HCT116 (cell line): ENCODE measurements at regions not wholly inside any gene's neighbourhood (a gene's known extent, or its start where the extent isn't known, plus 50 kb on each side); places are given as distances from the start of the nearest gene placed in this dataset.
"Not testable (repeated sequence)": the region's sequence is repeated elsewhere in the genome, so short reads cannot be mapped to it uniquely, and the experiment has no call there.

Source experiments
- ATAC-seq: fragments of 200-7000 bp; cut with Tn5 transposase; 2 replicates; pipeline ENCODE4 v1.9.1; 2020; ENCODE audit warnings: mild to moderate bottlenecking, moderate library complexity
- BruUV-seq: library from RNA; stranded (reverse); fragments of 400-500 nt; replicated peaks from 2 replicates; lab custom pipeline; 2021; lab: Mats Ljungman, UMichigan
- CTCF ChIA-PET: fragments of 300-600 bp; sonication (Branson Sonifier 250); formaldehyde crosslinking; loops from one replicate; lab custom pipeline; 2021; ENCODE audit warnings: antibody characterized with exemption; lab: Charles Lee
- POLR2A ChIA-PET: fragments of 300-600, 350-600 bp; sonication (Branson Sonifier 250); formaldehyde crosslinking; loops from one replicate; lab custom pipeline; 2021; ENCODE audit warnings: antibody characterized with exemption; lab: Charles Lee
- RAD21 ChIA-PET, 2 experiments: fragments of 300-600 bp; sonication (Branson Sonifier 250); formaldehyde crosslinking; loops; one replicate each; lab custom pipeline; 2023; ENCODE audit warnings: low total read pairs in 2 of 2; ENCODE audit not compliant: uncharacterized antibody in 2 of 2, unreplicated experiment in 2 of 2, low non-redundant PET in 1 of 2; lab: Charles Lee
- DNase-seq: peaks from one replicate; pipeline ENCODE4 v3.0.0-alpha.2; 2010; ENCODE audit warnings: low read depth, low spot score
- H2AFZ ChIP-seq: fragments of 200-600 bp; shearing (Covaris generic), sonication (generic); 2 replicates; pipeline ENCODE4 v1.6.1; 2017; ENCODE audit warnings: low read depth, mixed run types, mixed read lengths, antibody characterized with exemption, low read length; ENCODE audit not compliant: poor library complexity, severe bottlenecking
- H3K27ac ChIP-seq: 2 replicates; pipeline ENCODE4 v1.5.1; 2012; ENCODE audit warnings: low read depth, low read length
- H3K27me3 ChIP-seq: fragments of 200-600 bp; sonication (generic); 2 replicates; pipeline ENCODE4 v1.6.1; 2016; ENCODE audit warnings: mixed run types, low read length, mixed read lengths; ENCODE audit not compliant: insufficient read depth
- H3K36me3 ChIP-seq, 2 experiments: fragments of 200-500 bp in 1 of 2; fragments of 200-600 bp in 1 of 2; sonication (Bioruptor generic) in 1 of 2; sonication (generic) in 1 of 2; 2 replicates each; pipeline versions ENCODE4 v1.5.1 to v1.6.1; 2014 to 2016; ENCODE audit warnings: low read length in 2 of 2, inconsistent platforms in 1 of 2, mixed read lengths in 1 of 2, mixed run types in 1 of 2; ENCODE audit not compliant: insufficient read depth in 2 of 2, control insufficient read depth in 1 of 2
- H3K4me1 ChIP-seq, 2 experiments: fragments of 200-600 bp in 1 of 2; sonication (generic) in 1 of 2; 2 replicates each; pipeline versions ENCODE4 v1.5.1 to v1.6.1; 2012 to 2017; ENCODE audit warnings: low read length in 2 of 2, inconsistent platforms in 1 of 2, mild to moderate bottlenecking in 1 of 2, mixed read lengths in 1 of 2, mixed run types in 1 of 2, moderate library complexity in 1 of 2; ENCODE audit not compliant: insufficient read depth in 2 of 2, control insufficient read depth in 1 of 2
- H3K4me2 ChIP-seq: fragments of 200-600 bp; sonication (generic); 2 replicates; pipeline ENCODE4 v1.6.1; 2017; ENCODE audit warnings: mixed run types, low read length, mixed read lengths
- H3K4me3 ChIP-seq, 2 experiments: fragments of 200-600 bp in 1 of 2; sonication (generic) in 1 of 2; replicated peaks in 1 of 2; 2 replicates each; pipeline ENCODE4 v1.5.1; 2011 to 2016; ENCODE audit warnings: low read length in 2 of 2, control low read depth in 1 of 2, low read depth in 1 of 2, mild to moderate bottlenecking in 1 of 2, mixed read lengths in 1 of 2, mixed run types in 1 of 2
- H3K79me2 ChIP-seq: fragments of 200-600 bp; sonication (generic); 2 replicates; pipeline ENCODE4 v1.6.1; 2017; ENCODE audit warnings: mild to moderate bottlenecking, mixed run types, low read length, moderate library complexity, mixed read lengths; ENCODE audit not compliant: insufficient read depth
- H3K9ac ChIP-seq: fragments of 200-600 bp; sonication (generic); 2 replicates; pipeline ENCODE4 v1.6.1; 2016; ENCODE audit warnings: low read length, mixed read lengths
- H3K9me2 ChIP-seq: fragments of 200-600 bp; sonication (generic), shearing (Covaris generic); 2 replicates; pipeline ENCODE4 v1.6.1; 2017; ENCODE audit warnings: mixed run types, mild to moderate bottlenecking, moderate library complexity; ENCODE audit not compliant: insufficient read depth
- H3K9me3 ChIP-seq, 2 experiments: fragments of 200-500 bp in 1 of 2; fragments of 200-600 bp in 1 of 2; sonication (Bioruptor generic) in 1 of 2; sonication (generic) in 1 of 2; 2 replicates each; pipeline ENCODE4 v1.6.1; 2014 to 2017; ENCODE audit warnings: low read length in 2 of 2, mixed read lengths in 2 of 2, inconsistent platforms in 1 of 2, low read depth in 1 of 2, mild to moderate bottlenecking in 1 of 2, mixed run types in 1 of 2, moderate library complexity in 1 of 2; ENCODE audit not compliant: control insufficient read depth in 1 of 2, insufficient read depth in 1 of 2
- H4K20me1 ChIP-seq: fragments of 200-600 bp; sonication (generic), shearing (Covaris generic); 2 replicates; pipeline ENCODE4 v1.6.1; 2017; ENCODE audit warnings: mixed run types, mild to moderate bottlenecking, moderate library complexity; ENCODE audit not compliant: insufficient read depth
- CEBPB ChIP-seq: IDR thresholded peaks from 2 replicates; pipeline ENCODE4 v1.6.1; 2012; ENCODE audit warnings: low read depth
- EGR1 ChIP-seq: IDR thresholded peaks from 2 replicates; pipeline ENCODE4 v1.6.1; 2012; ENCODE audit warnings: low read depth
- ELF1 ChIP-seq: IDR thresholded peaks from 2 replicates; pipeline ENCODE4 v1.6.1; 2012; ENCODE audit warnings: low read depth, borderline replicate concordance
- EZH2 ChIP-seq: fragments of 200-600 bp; sonication (generic); IDR thresholded peaks from 2 replicates; pipeline ENCODE4 v1.6.1; 2017; ENCODE audit warnings: antibody characterized with exemption, mixed run types
- JUND ChIP-seq: IDR thresholded peaks from 2 replicates; pipeline ENCODE4 v1.6.1; 2012
- POLR2AphosphoS5 ChIP-seq: IDR thresholded peaks from 2 replicates; pipeline ENCODE4 v1.6.1; 2011; ENCODE audit warnings: mild to moderate bottlenecking, low read depth, low read length, moderate library complexity
- SIN3A ChIP-seq: IDR thresholded peaks from 2 replicates; pipeline ENCODE4 v1.6.1; 2012; ENCODE audit warnings: low read depth
- SP1 ChIP-seq: IDR thresholded peaks from 2 replicates; pipeline ENCODE4 v1.6.1; 2012; ENCODE audit warnings: low read depth
- SRF ChIP-seq: IDR thresholded peaks from 2 replicates; pipeline ENCODE4 v1.6.1; 2012; ENCODE audit warnings: low read depth
- YY1 ChIP-seq: IDR thresholded peaks from 2 replicates; pipeline ENCODE4 v1.6.1; 2011; ENCODE audit warnings: low read length, low read depth, moderate library complexity, mild to moderate bottlenecking; ENCODE audit not compliant: insufficient replicate concordance; ENCODE audit errors: extremely low read depth
- intact Hi-C: fragments of 100-400 bp; cut with micrococcal nuclease; formaldehyde crosslinking; loops from 2 replicates; pipeline ENCODE4 v1.10.0; 2022
- TF ChIP-seq, protein P1 (sequence below): IDR thresholded peaks from 2 replicates; pipeline ENCODE4 v1.6.1; 2011; ENCODE audit warnings: mild to moderate bottlenecking, low read length, moderate library complexity; ENCODE audit not compliant: insufficient replicate concordance; ENCODE audit errors: extremely low read depth
- TF ChIP-seq, protein P2 (sequence below), 3 experiments: fragments of 200-600 bp in 1 of 3; sonication (generic) in 1 of 3; IDR thresholded peaks in 2 of 3; conservative IDR thresholded peaks in 1 of 3; 2 replicates each; pipeline ENCODE4 v1.5.1; 2012 to 2017; ENCODE audit warnings: low read depth in 2 of 3, low read length in 2 of 3, antibody characterized with exemption in 1 of 3, borderline replicate concordance in 1 of 3, control low read depth in 1 of 3, mild to moderate bottlenecking in 1 of 3, mixed read lengths in 1 of 3, mixed run types in 1 of 3, moderate library complexity in 1 of 3; ENCODE audit not compliant: insufficient read depth in 1 of 3

DNA sequence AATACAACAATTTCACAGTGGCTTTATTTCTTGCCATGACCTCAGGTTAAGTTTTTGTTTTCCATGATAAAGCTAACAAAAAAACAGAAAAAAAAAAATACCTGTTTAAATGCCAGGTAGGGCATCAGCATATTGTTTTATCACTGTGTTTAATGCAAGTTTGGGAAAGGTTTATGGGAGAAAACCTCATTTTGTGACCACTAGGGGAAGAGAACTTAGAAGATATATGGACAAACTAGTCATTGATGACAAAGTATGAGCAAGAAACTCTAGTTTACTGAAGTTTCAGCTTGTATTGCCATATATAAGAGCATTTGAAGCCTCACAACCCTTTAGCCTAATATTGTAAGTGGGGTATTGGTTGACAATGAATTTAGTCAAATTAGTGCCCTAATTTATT lies 1431.4 kb upstream of the CDH18 start:
- Histone ChIP-seq H3K9me3 (peaks cover 0 to 21% of the 10 kb centered on the region in 2 experiments; a peak in 2 of 4 replicates), H4K20me1 (no peaks in the 10 kb centered on the region), H2AFZ (no peak overlapping the region), H3K4me2 (no peak overlapping the region), H3K4me1 (no peaks in the 10 kb centered on the region), H3K27ac (no peak overlapping the region), H3K9me2 (no peaks in the 10 kb centered on the region), H3K36me3 (no peaks in the 10 kb centered on the region), H3K9ac (no peak overlapping the region), H3K27me3 (no peaks in the 10 kb centered on the region), H3K79me2 (no peaks in the 10 kb centered on the region), H3K4me3 (no peak overlapping the region)
- intact Hi-C loops, result no loop called here
- ChIA-PET POLR2A (no interaction called here), CTCF (no interaction called here), RAD21 (no interaction called here)
- no peak for TF ChIP-seq SP1
- TF ChIP-seq, protein P1, sequence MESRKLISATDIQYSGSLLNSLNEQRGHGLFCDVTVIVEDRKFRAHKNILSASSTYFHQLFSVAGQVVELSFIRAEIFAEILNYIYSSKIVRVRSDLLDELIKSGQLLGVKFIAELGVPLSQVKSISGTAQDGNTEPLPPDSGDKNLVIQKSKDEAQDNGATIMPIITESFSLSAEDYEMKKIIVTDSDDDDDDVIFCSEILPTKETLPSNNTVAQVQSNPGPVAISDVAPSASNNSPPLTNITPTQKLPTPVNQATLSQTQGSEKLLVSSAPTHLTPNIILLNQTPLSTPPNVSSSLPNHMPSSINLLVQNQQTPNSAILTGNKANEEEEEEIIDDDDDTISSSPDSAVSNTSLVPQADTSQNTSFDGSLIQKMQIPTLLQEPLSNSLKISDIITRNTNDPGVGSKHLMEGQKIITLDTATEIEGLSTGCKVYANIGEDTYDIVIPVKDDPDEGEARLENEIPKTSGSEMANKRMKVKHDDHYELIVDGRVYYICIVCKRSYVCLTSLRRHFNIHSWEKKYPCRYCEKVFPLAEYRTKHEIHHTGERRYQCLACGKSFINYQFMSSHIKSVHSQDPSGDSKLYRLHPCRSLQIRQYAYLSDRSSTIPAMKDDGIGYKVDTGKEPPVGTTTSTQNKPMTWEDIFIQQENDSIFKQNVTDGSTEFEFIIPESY, result no peak
- no peak for TF ChIP-seq POLR2AphosphoS5
- no peak for TF ChIP-seq EZH2
- no peak for TF ChIP-seq JUND
- TF ChIP-seq YY1, result no peak
- TF ChIP-seq CEBPB, result no peak
- no peak for TF ChIP-seq EGR1
- no peak for TF ChIP-seq SIN3A
- TF ChIP-seq ELF1, result no peak
- TF ChIP-seq, protein P2, sequence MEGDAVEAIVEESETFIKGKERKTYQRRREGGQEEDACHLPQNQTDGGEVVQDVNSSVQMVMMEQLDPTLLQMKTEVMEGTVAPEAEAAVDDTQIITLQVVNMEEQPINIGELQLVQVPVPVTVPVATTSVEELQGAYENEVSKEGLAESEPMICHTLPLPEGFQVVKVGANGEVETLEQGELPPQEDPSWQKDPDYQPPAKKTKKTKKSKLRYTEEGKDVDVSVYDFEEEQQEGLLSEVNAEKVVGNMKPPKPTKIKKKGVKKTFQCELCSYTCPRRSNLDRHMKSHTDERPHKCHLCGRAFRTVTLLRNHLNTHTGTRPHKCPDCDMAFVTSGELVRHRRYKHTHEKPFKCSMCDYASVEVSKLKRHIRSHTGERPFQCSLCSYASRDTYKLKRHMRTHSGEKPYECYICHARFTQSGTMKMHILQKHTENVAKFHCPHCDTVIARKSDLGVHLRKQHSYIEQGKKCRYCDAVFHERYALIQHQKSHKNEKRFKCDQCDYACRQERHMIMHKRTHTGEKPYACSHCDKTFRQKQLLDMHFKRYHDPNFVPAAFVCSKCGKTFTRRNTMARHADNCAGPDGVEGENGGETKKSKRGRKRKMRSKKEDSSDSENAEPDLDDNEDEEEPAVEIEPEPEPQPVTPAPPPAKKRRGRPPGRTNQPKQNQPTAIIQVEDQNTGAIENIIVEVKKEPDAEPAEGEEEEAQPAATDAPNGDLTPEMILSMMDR (IDR thresholded peaks at IDR 0.05 in 2 of 3, conservative IDR thresholded peaks at IDR 0.05 in 1 of 3; ENCODE audit: borderline replicate concordance in 1 of 3, insufficient read depth in 1 of 3, low read depth in 2 of 3, low read length in 2 of 3), result no peak
- TF ChIP-seq SRF, result no peak
- no peak for DNase-seq
- ATAC-seq, result no peak
- BruUV-seq, result no TSS peak

DNA sequence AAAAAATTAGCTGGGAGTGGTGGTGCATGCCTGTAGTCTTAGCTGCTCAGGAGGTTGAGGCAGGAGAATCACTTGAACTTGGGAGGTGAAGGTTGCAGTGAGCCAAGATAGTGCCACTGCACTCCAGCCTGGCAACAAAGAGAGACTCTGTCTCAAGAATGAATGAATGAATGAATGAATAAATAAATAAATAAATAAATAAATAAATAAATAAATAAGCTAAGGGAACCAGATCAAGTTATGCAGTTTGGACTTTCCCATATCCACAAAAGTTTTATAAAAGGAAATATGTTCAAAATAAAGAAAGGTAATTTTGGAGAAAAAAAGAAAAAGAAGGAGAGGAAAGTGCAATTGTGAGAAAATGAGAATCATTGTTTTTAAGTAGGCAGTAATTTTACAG lies 1414.1 kb upstream of the CDH18 start:
- H3K9ac ChIP-seq, intact Hi-C loops, DNase-seq, H3K4me2 ChIP-seq, H3K79me2 ChIP-seq, H3K27me3 ChIP-seq, H3K4me3 ChIP-seq, H3K36me3 ChIP-seq, H2AFZ ChIP-seq, H4K20me1 ChIP-seq, BruUV-seq, H3K27ac ChIP-seq, CTCF ChIA-PET, POLR2A ChIA-PET, H3K4me1 ChIP-seq, H3K9me2 ChIP-seq, ATAC-seq, RAD21 ChIA-PET: not testable (repeated sequence)
- peaks cover 6 to 10% of the 10 kb centered on the region in 2 experiments; a peak in 3 of 4 replicates for H3K9me3 ChIP-seq
